SK-N-MC (cell line): ENCODE measurements at regions not wholly inside any gene's neighbourhood (a gene's known extent, or its start where the extent isn't known, plus 50 kb on each side); places are given as distances from the start of the nearest gene placed in this dataset.

Source experiments
- DNase-seq: peaks from one replicate; pipeline ENCODE4 v3.0.0-alpha.2; 2011; ENCODE audit warnings: low read depth, low spot score
- H3K27ac ChIP-seq: fragments of 200-600 bp; sonication (generic); 2 replicates; pipeline ENCODE4 v1.5.1; 2016; ENCODE audit warnings: mixed run types
- H3K36me3 ChIP-seq: fragments of 200-600 bp; sonication (generic); 2 replicates; pipeline ENCODE4 v1.6.1; 2017; ENCODE audit warnings: antibody characterized with exemption, low read length, mixed read lengths; ENCODE audit not compliant: insufficient read depth
- H3K4me3 ChIP-seq: fragments of 200-600 bp; sonication (generic); 2 replicates; pipeline ENCODE4 v1.5.1; 2016
- H3K9ac ChIP-seq: fragments of 200-600 bp; sonication (generic); 2 replicates; pipeline ENCODE4 v1.8.0; 2017; ENCODE audit warnings: mixed run types, mixed read lengths; ENCODE audit not compliant: insufficient read length
- H3K9me3 ChIP-seq: fragments of 200-600 bp; sonication (generic); 2 replicates; pipeline ENCODE4 v1.6.1; 2017; ENCODE audit warnings: low read depth, mild to moderate bottlenecking, antibody characterized with exemption, low read length, moderate library complexity, mixed read lengths
- EZH2 ChIP-seq: fragments of 200-600 bp; sonication (generic); IDR thresholded peaks from one replicate; pipeline ENCODE4 v1.6.1; 2017; ENCODE audit warnings: antibody characterized with exemption
- FOXP2 ChIP-seq: optimal IDR thresholded peaks from 2 replicates; pipeline ENCODE3; 2011; ENCODE audit warnings: mild to moderate bottlenecking, moderate library complexity; ENCODE audit not compliant: insufficient read depth; ENCODE audit errors: extremely low read length, control extremely low read depth
- POLR2AphosphoS5 ChIP-seq: IDR thresholded peaks from 2 replicates; pipeline ENCODE4 v1.6.1; 2012; ENCODE audit warnings: mild to moderate bottlenecking, low read depth, low read length, borderline replicate concordance

DNA sequence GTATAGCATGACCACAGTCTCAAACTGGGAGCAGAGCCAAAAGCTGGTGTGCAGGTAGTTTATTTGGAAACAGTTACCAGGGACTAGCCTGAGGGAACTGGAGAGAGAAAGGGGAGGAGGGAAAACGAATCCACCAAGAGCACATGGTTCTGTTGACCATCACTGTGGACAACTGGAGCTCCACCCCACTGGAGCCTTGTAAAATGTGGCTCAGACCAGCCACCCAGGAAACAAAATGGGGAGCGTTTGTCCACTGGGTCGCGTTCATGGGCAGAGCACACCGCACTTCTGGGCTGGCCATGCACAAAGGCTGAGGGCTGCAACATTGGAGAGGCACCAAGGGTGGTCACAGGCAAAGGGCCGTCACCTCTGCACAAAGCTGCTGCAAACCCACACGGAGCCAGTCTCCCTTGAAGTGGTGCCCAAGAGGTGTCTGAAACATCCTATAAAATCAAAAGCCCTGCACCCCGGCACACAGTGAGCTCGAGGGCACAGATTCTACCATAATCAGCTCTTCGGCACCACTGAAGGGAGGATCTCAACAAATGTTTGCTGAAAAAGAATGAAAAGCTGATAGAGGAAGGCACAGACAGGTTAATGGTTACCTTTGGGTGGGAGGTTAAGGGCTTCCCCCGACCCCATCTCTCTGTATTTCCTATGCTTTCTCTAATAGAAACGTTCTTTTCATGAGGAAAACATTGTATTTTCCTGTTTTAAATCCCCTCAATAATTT, 192.9 kb downstream of the INHBB start:
- TF ChIP-seq EZH2 (no peak), FOXP2 (no peak), POLR2AphosphoS5 (no peak)
- no peaks in the 10 kb centered on the region for H3K9me3 ChIP-seq
- no peak overlapping the region for H3K4me3 ChIP-seq
- H3K36me3 ChIP-seq, result no peaks in the 10 kb centered on the region
- no peak overlapping the region for H3K9ac ChIP-seq
- no peak for DNase-seq
- no peak overlapping the region for H3K27ac ChIP-seq

DNA sequence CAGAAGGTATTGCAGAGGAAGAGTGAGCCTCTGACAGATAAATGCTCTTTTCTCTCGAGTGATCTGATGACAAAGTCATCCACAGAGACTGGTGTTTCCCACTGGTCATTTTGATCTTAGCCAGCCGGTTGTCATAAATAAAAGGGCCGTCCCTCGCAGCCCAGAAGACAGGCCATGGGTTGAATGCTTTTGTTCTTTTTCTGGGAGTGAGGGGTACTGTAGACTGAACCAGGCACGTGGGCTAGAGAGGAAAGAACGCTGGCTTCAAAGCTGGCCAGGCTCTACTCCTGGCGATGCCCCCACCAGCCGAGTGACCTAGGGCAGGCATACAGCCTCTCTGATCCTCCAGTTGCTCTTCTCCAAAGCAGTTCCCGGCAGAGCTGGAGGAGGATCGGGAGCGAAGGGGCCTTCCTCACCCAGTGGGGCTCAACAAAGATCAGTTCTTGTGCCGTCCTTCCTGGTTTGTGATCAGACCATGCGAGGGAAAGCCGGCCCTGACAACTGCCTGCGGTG, 193.5 kb downstream of the INHBB start:
- Histone ChIP-seq H3K4me3 (no peak overlapping the region), H3K27ac (no peak overlapping the region), H3K9me3 (no peaks in the 10 kb centered on the region), H3K36me3 (no peaks in the 10 kb centered on the region), H3K9ac (no peak overlapping the region)
- no peak for DNase-seq
- TF ChIP-seq FOXP2, result no peak
- TF ChIP-seq EZH2, result no peak
- no peak for TF ChIP-seq POLR2AphosphoS5

DNA sequence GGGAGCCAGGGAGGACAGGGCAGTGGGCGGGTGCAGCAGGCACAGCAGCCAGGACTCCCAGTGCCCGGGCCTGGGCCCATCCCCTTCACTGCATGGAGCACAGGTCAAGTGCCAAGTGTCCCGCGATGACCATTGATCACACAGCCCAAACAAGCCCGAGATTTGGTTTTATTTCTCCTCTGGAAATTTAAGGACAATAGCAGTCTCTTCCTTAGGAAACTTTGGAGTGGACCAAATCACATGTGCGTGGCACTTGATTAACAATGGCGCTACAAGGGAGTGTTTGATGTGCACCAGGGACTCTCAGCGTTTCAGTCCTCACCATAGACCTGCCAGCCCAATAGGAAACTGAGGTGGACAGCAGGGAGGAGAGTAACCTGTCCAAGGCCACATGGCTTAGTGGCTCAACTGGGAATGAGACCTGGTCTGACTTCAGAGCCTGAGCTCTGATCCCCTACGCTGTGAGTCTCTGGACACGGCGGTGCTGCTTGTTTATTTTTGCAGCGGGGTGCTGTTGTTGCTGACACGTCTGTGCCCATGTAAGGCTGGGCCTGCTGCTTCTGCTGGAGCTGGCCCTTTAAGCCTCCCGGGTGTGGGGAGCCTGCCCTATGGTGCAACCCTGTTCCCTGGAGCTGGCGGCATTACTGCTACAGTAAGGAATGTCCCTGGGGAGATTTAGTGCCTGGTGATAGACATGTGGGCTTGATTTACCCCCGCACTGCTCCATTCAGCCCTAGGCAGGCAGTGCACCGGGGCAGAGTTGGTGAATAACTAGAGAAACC, 194.2 kb downstream of the INHBB start:
- TF ChIP-seq EZH2 (no peak), POLR2AphosphoS5 (no peak), FOXP2 (no peak)
- no peak overlapping the region for H3K4me3 ChIP-seq
- no peak overlapping the region for H3K27ac ChIP-seq
- no peak for DNase-seq
- no peaks in the 10 kb centered on the region for H3K9me3 ChIP-seq
- H3K36me3 ChIP-seq, result no peaks in the 10 kb centered on the region
- no peak overlapping the region for H3K9ac ChIP-seq

DNA sequence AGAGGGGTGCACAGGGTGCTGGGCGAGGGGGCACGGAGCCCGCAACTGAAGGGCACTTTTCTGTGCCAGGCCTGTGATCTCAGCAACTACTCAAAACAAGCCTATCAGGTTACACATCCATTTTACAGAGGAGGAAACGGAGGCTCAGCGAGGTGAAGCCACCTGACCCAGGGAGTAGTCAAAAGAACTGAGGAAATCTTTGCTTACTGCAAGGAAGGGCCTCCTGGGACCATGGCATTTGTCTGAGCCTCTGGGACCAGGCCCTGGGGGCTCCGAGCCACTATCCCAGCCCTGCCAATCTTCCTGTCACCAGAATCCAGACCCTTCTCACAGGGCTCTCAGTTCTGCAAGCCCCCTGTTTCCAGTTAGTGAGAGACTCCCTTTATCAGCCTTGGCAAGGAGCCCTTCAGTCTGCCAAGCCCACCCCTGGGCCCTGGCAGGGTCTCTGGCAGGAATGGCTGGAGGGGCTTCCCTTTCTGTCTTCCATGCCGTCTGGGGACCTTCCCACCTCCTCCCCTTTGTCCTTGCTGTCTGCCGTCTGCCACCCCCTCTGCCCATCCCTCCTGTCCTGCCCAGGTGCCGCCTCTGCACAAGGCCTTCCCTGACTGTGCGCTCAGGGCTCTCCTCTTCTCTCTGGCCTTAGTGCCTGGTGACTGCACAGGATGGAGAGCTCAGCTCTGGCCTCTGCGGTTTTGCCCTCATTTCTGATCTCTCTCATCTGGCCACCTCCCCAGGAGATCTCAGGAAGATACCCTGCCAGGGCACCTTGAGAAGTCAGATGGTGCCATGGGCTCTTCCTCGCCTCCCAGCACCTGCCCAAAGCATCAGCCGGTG, 194.7 kb upstream of the GLI2 start:
- DNase-seq, result no peak
- H3K4me3 ChIP-seq, result no peak overlapping the region

DNA sequence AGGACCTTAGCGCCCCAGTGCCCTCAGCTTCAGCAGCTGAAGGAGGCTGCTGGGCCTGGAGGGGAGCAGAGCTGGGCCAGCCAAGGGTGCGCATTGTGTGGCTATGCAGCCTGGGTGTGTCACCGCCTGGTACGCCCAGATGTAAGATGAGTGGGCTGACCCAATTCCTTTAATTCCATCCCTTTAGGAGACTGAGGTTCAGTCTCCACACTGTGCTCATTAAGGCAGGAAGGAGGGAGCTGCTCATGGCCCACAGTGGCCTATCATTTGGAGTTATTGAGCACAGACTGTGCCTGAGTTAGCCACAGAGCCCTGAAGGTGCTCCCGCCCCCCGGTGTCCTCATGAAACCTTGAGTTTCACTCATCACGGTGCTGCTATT, 194.1 kb upstream of the GLI2 start:
- Histone ChIP-seq H3K36me3 (no peaks in the 10 kb centered on the region), H3K9me3 (no peaks in the 10 kb centered on the region), H3K9ac (no peak overlapping the region), H3K27ac (no peak overlapping the region), H3K4me3 (no peak overlapping the region)
- DNase-seq, result no peak
- TF ChIP-seq POLR2AphosphoS5 (no peak), FOXP2 (no peak), EZH2 (no peak)

More for the DNA sequence above, 194.7 kb upstream of the GLI2 start:
- H3K36me3 ChIP-seq, result no peaks in the 10 kb centered on the region
- no peaks in the 10 kb centered on the region for H3K9me3 ChIP-seq
- H3K27ac ChIP-seq, result no peak overlapping the region
- no peak overlapping the region for H3K9ac ChIP-seq
- TF ChIP-seq FOXP2 (no peak), POLR2AphosphoS5 (no peak), EZH2 (no peak)

DNA sequence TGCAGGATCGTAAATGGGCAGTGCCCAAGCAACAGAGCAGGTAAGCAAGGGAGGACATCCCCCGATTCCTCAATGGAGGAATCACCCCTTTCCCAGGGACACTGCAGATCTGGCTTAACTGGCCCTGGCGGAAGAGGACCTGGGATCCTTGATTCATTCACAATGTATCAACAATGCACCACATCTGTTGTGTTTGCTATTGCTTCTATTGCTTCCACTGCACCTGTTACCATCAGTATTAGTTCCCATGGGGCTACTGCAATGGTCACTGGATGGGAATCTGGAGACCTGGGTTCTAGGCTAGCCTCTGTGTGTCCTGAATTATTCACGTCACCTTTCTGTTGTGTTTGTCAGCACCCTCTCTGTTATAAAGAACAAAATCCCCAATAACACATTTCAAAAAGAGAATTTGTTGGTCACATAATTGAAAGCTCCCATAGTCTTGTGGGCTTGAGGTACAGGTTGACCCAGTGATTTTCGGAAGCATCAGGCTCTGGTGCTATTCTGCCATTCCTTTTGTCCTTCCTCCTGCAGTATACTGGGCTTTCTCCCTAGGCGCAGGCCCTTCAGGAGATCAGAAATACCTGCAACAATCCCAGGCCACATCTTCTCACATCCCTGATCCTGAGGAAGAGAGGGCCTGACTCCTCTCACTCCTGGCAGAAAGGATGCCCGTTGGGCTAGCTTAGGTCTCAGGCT, 193.5 kb upstream of the GLI2 start:
- no peak for TF ChIP-seq FOXP2
- no peak for TF ChIP-seq EZH2
- no peak for TF ChIP-seq POLR2AphosphoS5
- H3K36me3 ChIP-seq, result no peaks in the 10 kb centered on the region
- H3K4me3 ChIP-seq, result no peak overlapping the region
- no peak overlapping the region for H3K9ac ChIP-seq
- H3K27ac ChIP-seq, result no peak overlapping the region
- H3K9me3 ChIP-seq, result no peaks in the 10 kb centered on the region
- no peak for DNase-seq

DNA sequence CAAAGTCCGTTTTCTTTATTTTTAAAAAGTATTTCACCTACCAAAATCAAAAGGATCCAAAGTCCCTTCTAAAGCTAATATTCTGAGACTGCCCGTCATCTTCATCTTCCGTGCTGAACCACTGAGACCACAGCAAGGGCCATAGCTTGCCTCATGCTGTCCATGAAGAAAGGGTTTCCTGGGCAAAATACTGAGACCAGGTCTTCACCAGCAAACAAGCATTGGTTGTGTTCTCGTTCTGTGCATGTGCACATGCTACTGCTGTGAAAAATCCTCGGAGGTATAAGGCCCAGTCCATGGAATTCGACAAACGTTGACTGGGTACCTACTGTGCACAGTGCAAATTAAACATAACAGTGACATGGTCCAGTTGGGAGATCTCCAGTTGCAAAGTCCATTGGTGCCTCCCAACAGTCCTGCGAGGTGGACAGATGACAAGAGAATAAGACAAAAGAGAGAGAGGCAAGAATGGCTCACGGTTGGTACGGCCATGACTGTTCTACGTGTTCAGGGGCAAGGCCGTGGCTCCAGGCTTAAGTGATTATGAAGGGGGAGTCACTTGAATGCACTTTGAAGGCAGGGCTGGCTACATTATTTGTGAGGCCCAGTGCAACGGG, 192.6 kb upstream of the GLI2 start:
- Histone ChIP-seq H3K4me3 (no peak overlapping the region), H3K27ac (no peak overlapping the region), H3K36me3 (no peaks in the 10 kb centered on the region), H3K9ac (no peak overlapping the region), H3K9me3 (no peaks in the 10 kb centered on the region)
- no peak for DNase-seq
- TF ChIP-seq EZH2 (no peak), POLR2AphosphoS5 (no peak), FOXP2 (no peak)
